ENCODE measurements at regions not wholly inside any gene's neighbourhood (a gene's known extent, or its start where the extent isn't known, plus 50 kb on each side); places are given as distances from the start of the nearest gene placed in this dataset.

DNA sequence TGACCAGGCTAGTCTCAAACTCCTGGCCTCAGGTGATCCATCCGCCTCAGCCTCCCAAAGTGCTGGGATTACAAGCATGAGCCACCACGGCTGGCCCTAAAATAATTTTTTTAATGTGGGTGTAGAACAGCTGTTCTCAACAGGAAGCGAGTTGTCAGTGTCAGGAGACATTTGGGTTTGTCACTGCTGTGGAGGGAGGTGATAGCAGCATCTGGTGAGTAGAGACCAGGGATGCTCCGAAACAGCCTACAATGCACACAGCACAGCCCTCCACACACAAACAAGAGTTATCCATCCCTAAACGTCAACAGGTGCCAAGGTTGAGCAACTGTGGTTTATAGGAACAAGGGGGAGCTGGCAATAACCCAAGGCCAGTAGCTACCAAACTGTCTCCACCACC, 243.4 kb upstream of the STS start:
- Histone ChIP-seq H3K36me3 (ENCODE audit: control insufficient read depth, insufficient read depth, low read length) (no peaks in the 10 kb centered on the region), H3K4me3 (ENCODE audit: low read depth, low read length) (no peak overlapping the region), H3K27me3 (ENCODE audit: control insufficient read depth, insufficient read depth, low read length) (no peaks in the 10 kb centered on the region)
- FAIRE-seq (no peak), DNase-seq (ENCODE audit: low read depth) (no peak)
- TF ChIP-seq, protein P1, sequence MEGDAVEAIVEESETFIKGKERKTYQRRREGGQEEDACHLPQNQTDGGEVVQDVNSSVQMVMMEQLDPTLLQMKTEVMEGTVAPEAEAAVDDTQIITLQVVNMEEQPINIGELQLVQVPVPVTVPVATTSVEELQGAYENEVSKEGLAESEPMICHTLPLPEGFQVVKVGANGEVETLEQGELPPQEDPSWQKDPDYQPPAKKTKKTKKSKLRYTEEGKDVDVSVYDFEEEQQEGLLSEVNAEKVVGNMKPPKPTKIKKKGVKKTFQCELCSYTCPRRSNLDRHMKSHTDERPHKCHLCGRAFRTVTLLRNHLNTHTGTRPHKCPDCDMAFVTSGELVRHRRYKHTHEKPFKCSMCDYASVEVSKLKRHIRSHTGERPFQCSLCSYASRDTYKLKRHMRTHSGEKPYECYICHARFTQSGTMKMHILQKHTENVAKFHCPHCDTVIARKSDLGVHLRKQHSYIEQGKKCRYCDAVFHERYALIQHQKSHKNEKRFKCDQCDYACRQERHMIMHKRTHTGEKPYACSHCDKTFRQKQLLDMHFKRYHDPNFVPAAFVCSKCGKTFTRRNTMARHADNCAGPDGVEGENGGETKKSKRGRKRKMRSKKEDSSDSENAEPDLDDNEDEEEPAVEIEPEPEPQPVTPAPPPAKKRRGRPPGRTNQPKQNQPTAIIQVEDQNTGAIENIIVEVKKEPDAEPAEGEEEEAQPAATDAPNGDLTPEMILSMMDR (IDR thresholded peaks at IDR 0.05; ENCODE audit: insufficient read depth, low read length, severe bottlenecking), result no peak

DNA sequence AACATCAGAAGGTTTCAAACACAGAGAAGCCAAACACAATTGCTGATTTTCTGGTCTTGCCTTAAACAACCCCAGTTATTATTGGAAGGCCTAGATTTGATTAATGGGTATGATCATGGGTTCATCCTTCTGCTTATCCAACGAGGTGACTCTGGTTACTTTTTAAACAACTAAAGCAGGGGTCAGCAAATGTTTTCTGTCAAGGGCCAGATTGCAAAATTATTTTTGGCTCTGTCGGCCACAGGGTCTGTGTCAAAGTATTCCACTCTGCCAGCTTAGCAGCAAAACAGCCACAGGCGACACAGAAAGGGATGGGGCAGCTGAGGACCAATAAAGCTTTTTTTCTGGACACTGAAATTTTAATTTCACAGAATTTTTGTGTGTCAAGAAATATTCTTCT, 249.1 kb upstream of the STS start:
- H3K36me3 ChIP-seq (ENCODE audit: control insufficient read depth, insufficient read depth, low read length), result no peaks in the 10 kb centered on the region
- DNase-seq (ENCODE audit: low read depth), result no peak
- no peak for FAIRE-seq
- TF ChIP-seq, protein P1 (IDR thresholded peaks at IDR 0.05; ENCODE audit: insufficient read depth, low read length, severe bottlenecking), result no peak
- no peaks in the 10 kb centered on the region for H3K27me3 ChIP-seq (ENCODE audit: control insufficient read depth, insufficient read depth, low read length)
- H3K4me3 ChIP-seq (ENCODE audit: low read depth, low read length), result no peak overlapping the region

DNA sequence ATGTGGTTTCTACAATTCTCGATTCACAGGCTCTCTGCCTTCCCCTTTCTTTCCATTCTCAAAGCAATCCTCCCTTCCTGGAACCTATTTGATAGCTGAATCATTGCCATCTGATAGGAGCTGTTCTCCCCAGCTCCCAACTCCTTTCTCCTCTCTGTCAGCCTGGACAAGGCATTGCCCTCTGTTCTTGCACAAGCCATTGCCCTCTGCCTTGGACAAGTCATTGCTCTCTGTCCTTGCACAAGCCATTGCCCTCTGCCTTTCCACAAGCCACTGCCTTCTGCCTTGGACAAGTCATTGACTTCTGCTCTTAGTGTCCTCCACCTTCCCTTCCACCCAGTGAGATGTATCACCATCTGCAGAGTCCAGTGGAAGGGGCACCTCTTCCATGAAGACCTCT, 256.1 kb upstream of the STS start:
- TF ChIP-seq, protein P1 (IDR thresholded peaks at IDR 0.05; ENCODE audit: insufficient read depth, low read length, severe bottlenecking), result no peak
- no peak for FAIRE-seq
- no peaks in the 10 kb centered on the region for H3K36me3 ChIP-seq (ENCODE audit: control insufficient read depth, insufficient read depth, low read length)
- no peaks in the 10 kb centered on the region for H3K27me3 ChIP-seq (ENCODE audit: control insufficient read depth, insufficient read depth, low read length)
- no peak for DNase-seq (ENCODE audit: low read depth)
- H3K4me3 ChIP-seq (ENCODE audit: low read depth, low read length), result no peak overlapping the region

DNA sequence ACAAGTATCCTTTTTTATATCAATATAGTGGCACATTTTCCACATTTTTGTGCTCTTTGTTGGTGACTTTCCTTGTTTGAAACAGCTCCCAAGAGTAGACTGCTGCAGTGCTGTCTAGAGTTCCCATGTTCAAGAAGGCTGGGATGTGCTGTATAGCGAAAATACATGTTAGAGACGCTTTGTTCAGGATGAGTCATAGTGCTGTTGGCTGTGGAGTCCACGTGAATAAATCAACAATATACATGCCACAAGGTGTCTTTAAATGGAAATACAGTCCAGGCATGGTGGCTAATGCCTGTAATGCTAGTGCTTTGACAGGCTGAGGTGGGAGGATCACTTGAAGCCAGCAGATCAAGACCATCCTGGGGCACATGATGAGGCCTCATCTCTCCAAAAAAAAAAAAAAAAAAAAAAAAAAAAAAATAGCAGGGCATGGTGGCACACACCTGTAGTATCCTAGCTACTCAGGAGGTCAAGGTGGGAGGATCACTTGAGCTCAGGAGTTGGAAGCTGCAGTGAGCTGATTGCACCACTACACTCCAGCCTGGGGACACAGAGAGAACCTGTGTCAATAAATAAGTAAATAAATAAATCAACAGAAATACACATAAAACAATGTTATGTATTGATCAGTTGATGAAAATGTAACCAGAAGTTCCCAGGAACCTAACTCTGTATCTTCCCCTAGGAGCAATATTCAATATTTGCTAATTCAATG, 256.8 kb upstream of the STS start:
- Histone ChIP-seq H3K27me3 (ENCODE audit: control insufficient read depth, insufficient read depth, low read length) (no peaks in the 10 kb centered on the region), H3K4me3 (ENCODE audit: low read depth, low read length) (no peak overlapping the region), H3K36me3 (ENCODE audit: control insufficient read depth, insufficient read depth, low read length) (no peaks in the 10 kb centered on the region)
- DNase-seq (ENCODE audit: low read depth), result no peak
- TF ChIP-seq, protein P1 (IDR thresholded peaks at IDR 0.05; ENCODE audit: insufficient read depth, low read length, severe bottlenecking), result no peak
- no peak for FAIRE-seq

DNA sequence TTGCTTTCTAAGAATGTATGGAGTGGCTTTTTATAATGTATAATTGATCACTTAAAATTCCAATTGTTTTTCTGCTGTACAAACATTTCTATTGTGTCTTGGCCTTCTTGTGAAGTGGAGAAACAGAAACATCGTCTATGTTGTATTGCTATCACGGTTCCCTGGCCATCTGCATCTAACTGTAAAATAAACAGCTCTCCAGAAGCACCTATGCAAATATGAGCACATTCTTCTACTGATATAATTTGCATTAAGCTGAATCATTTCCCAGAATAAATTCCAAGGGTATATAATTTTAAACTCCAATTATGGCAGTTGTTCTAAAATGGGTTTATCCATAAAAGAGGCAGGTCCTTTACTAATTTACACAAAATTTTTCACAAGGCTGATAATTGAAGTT, 261.6 kb upstream of the STS start:
- Histone ChIP-seq H3K36me3 (ENCODE audit: control insufficient read depth, insufficient read depth, low read length) (no peaks in the 10 kb centered on the region), H3K27me3 (ENCODE audit: control insufficient read depth, insufficient read depth, low read length) (no peaks in the 10 kb centered on the region), H3K4me3 (ENCODE audit: low read depth, low read length) (no peak overlapping the region)
- no peak for DNase-seq (ENCODE audit: low read depth)
- no peak for FAIRE-seq
- TF ChIP-seq, protein P1 (IDR thresholded peaks at IDR 0.05; ENCODE audit: insufficient read depth, low read length, severe bottlenecking), result no peak

DNA sequence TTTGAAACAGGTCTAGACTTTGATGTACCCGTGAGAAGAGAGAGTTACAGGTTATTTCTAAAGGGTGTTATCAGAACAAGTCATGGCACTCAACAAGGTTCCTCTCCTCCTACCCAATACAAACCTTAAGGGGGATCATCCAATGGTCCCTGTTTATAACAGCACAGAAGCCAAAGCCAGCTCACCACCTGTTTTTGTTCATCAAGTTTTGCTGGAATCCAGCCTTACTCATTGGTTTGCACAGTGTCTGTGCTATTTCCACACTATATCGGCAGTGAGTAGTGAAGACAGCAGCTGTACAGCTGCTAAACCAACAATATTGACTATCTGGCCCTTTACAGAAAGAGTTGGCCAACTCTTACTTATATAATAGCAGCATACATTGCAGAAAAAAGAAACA, 262.1 kb upstream of the STS start:
- DNase-seq (ENCODE audit: low read depth), result no peak
- H3K4me3 ChIP-seq (ENCODE audit: low read depth, low read length), result no peak overlapping the region
- no peaks in the 10 kb centered on the region for H3K27me3 ChIP-seq (ENCODE audit: control insufficient read depth, insufficient read depth, low read length)
- TF ChIP-seq, protein P1 (IDR thresholded peaks at IDR 0.05; ENCODE audit: insufficient read depth, low read length, severe bottlenecking), result no peak
- FAIRE-seq, result no peak
- H3K36me3 ChIP-seq (ENCODE audit: control insufficient read depth, insufficient read depth, low read length), result no peaks in the 10 kb centered on the region
